HL-60 (cell line): ENCODE measurements at regions not wholly inside any gene's neighbourhood (a gene's known extent, or its start where the extent isn't known, plus 50 kb on each side); places are given as distances from the start of the nearest gene placed in this dataset.

Experiments
- POLR2AphosphoS5 ChIP-seq: IDR thresholded peaks from 2 replicates; pipeline ENCODE4 v1.6.1; 2012; ENCODE audit warnings: low read depth
- REST ChIP-seq: IDR thresholded peaks from 2 replicates; pipeline ENCODE4 v1.6.1; 2012; ENCODE audit warnings: low read depth; ENCODE audit not compliant: insufficient replicate concordance
- SPI1 ChIP-seq: IDR thresholded peaks from 2 replicates; pipeline ENCODE4 v1.6.1; 2012; ENCODE audit warnings: low read depth, mild to moderate bottlenecking, borderline replicate concordance
- TF ChIP-seq, protein P1 (sequence below): IDR thresholded peaks from one replicate; pipeline ENCODE4 v1.5.1; 2011; ENCODE audit warnings: low read length, control low read depth, inconsistent platforms; ENCODE audit not compliant: insufficient read depth

DNA sequence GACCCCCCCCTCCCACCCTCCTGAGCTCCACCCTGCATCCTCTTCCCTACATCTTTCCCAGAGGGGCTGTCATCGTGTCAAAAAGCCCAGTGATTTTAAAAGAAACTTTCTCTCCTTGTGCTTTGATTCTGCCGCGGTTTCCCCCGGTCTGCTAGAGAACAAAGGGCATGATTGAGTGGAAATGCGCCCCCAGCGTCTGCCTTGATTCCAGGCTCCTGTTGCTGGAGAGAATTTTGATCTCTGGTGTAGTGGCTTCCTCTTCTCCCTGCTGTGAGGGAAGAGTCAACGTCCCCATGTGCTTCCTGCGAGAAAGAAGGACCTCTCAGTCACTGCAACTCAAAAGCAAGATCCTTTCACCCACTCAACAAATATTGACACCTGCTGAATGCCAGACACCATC is 61.9 kb upstream of the RAPGEF1 start:
- TF ChIP-seq, protein P1, sequence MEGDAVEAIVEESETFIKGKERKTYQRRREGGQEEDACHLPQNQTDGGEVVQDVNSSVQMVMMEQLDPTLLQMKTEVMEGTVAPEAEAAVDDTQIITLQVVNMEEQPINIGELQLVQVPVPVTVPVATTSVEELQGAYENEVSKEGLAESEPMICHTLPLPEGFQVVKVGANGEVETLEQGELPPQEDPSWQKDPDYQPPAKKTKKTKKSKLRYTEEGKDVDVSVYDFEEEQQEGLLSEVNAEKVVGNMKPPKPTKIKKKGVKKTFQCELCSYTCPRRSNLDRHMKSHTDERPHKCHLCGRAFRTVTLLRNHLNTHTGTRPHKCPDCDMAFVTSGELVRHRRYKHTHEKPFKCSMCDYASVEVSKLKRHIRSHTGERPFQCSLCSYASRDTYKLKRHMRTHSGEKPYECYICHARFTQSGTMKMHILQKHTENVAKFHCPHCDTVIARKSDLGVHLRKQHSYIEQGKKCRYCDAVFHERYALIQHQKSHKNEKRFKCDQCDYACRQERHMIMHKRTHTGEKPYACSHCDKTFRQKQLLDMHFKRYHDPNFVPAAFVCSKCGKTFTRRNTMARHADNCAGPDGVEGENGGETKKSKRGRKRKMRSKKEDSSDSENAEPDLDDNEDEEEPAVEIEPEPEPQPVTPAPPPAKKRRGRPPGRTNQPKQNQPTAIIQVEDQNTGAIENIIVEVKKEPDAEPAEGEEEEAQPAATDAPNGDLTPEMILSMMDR, result no peak
- TF ChIP-seq REST (no peak), POLR2AphosphoS5 (no peak), SPI1 (no peak)
